GM23338 (cell line): ENCODE measurements at regions not wholly inside any gene's neighbourhood (a gene's known extent, or its start where the extent isn't known, plus 50 kb on each side); places are given as distances from the start of the nearest gene placed in this dataset.

Experiments used
- ATAC-seq: fragments of 200-7000 bp; cut with Tn5 transposase; 3 replicates; pipeline ENCODE4 v1.9.1; 2020
- DNase-seq: peaks from one replicate; pipeline ENCODE4 v3.0.0-alpha.2; 2015; ENCODE audit warnings: low spot score
- H2AFZ ChIP-seq: fragments of 200-600 bp; sonication (generic); 2 replicates; pipeline ENCODE4 v1.8.0; 2016; ENCODE audit warnings: antibody characterized with exemption, mild to moderate bottlenecking, moderate library complexity
- H3F3A ChIP-seq: fragments of 200-600 bp; sonication (generic); replicated peaks from 2 replicates; pipeline ENCODE4 v1.8.0; 2017; ENCODE audit warnings: antibody characterized with exemption, mixed run types, low read depth
- H3K27ac ChIP-seq: fragments of 200-600 bp; sonication (generic); 2 replicates; pipeline ENCODE4 v1.6.1; 2016; ENCODE audit warnings: low read depth
- H3K27me3 ChIP-seq: fragments of 200-600 bp; sonication (generic); 2 replicates; pipeline ENCODE4 v1.8.0; 2016; ENCODE audit warnings: mild to moderate bottlenecking, mixed run types, moderate library complexity; ENCODE audit not compliant: insufficient read depth
- H3K36me3 ChIP-seq: fragments of 200-600 bp; sonication (generic); 2 replicates; pipeline ENCODE4 v1.8.0; 2016; ENCODE audit warnings: mild to moderate bottlenecking; ENCODE audit not compliant: insufficient read depth
- H3K4me1 ChIP-seq: fragments of 200-600 bp; sonication (generic); 2 replicates; pipeline ENCODE4 v1.8.0; 2016; ENCODE audit warnings: mild to moderate bottlenecking, moderate library complexity; ENCODE audit not compliant: insufficient read depth
- H3K4me2 ChIP-seq: fragments of 200-600 bp; sonication (generic); 2 replicates; pipeline ENCODE4 v1.7.1; 2017; ENCODE audit warnings: mixed run types
- H3K4me3 ChIP-seq: fragments of 200-600 bp; sonication (generic); 2 replicates; pipeline ENCODE4 v1.6.1; 2016; ENCODE audit warnings: mixed run types
- H3K79me2 ChIP-seq: fragments of 200-600 bp; sonication (generic); replicated peaks from 2 replicates; pipeline ENCODE4 v1.8.0; 2017; ENCODE audit warnings: mild to moderate bottlenecking; ENCODE audit not compliant: insufficient read depth
- H3K9me2 ChIP-seq: fragments of 200-600 bp; sonication (generic); 2 replicates; pipeline ENCODE4 v1.8.0; 2017; ENCODE audit not compliant: insufficient read depth
- H4K20me1 ChIP-seq: fragments of 200-600 bp; sonication (generic); replicated peaks from 2 replicates; pipeline ENCODE4 v1.8.0; 2017; ENCODE audit warnings: mild to moderate bottlenecking; ENCODE audit not compliant: insufficient read depth
- H3K27ac Mint-ChIP-seq: 2 replicates; pipeline ENCODE4 v1.8.0; 2020; ENCODE audit warnings: inconsistent platforms, mild to moderate bottlenecking, moderate library complexity, mixed read lengths
- H3K27me3 Mint-ChIP-seq: 3 replicates; pipeline ENCODE4 v1.8.0; 2022; ENCODE audit warnings: low read depth, mild to moderate bottlenecking, moderate library complexity, mixed read lengths, inconsistent platforms; ENCODE audit not compliant: insufficient read depth, poor library complexity
- H3K36me3 Mint-ChIP-seq: 3 replicates; pipeline ENCODE4 v1.8.0; 2021; ENCODE audit warnings: low read depth, mild to moderate bottlenecking, inconsistent platforms, moderate library complexity, mixed read lengths
- H3K4me1 Mint-ChIP-seq: 3 replicates; pipeline ENCODE4 v1.8.0; 2020; ENCODE audit warnings: mild to moderate bottlenecking, inconsistent platforms, mixed read lengths
- H3K4me3 Mint-ChIP-seq: 3 replicates; pipeline ENCODE4 v1.8.0; 2021; ENCODE audit warnings: moderate library complexity, mild to moderate bottlenecking, inconsistent platforms, mixed read lengths
- H3K9me3 Mint-ChIP-seq: 3 replicates; pipeline ENCODE4 v1.8.0; 2020; ENCODE audit warnings: moderate library complexity, mild to moderate bottlenecking, inconsistent platforms, mixed read lengths
- CREB1 ChIP-seq: fragments of 250-450 bp; sonication (Bioruptor Pico); IDR thresholded peaks from 2 replicates; pipeline ENCODE4 v1.5.0; 2020; ENCODE audit warnings: low read depth, mild to moderate bottlenecking, moderate library complexity
- CTCF ChIP-seq, 2 experiments: fragments of 200-600 bp in 1 of 2; sonication (generic) in 1 of 2; conservative IDR thresholded peaks; 2 replicates each; pipeline versions ENCODE4 v1.5.1 to v1.6.1; 2016 to 2017; ENCODE audit warnings: antibody characterized with exemption in 2 of 2, low read depth in 2 of 2, mild to moderate bottlenecking in 2 of 2, moderate library complexity in 1 of 2
- EZH2 ChIP-seq: fragments of 200-600 bp; sonication (generic); IDR thresholded peaks from one replicate; pipeline ENCODE4 v1.8.0; 2017; ENCODE audit warnings: antibody characterized with exemption, mild to moderate bottlenecking, low read depth; ENCODE audit not compliant: unreplicated experiment
- EZH2phosphoT487 ChIP-seq: fragments of 200-600 bp; sonication (generic); IDR thresholded peaks from one replicate; pipeline ENCODE4 v1.8.1; 2018; ENCODE audit warnings: antibody characterized with exemption; ENCODE audit not compliant: unreplicated experiment
- JUNB ChIP-seq: IDR thresholded peaks from one replicate; pipeline ENCODE4 v1.6.1; 2016; ENCODE audit warnings: antibody characterized with exemption; ENCODE audit not compliant: unreplicated experiment
- NANOG ChIP-seq: IDR thresholded peaks from 2 replicates; pipeline ENCODE4 v1.6.1; 2016; ENCODE audit warnings: antibody characterized with exemption, borderline replicate concordance
- POLR2AphosphoS5 ChIP-seq: IDR thresholded peaks from 2 replicates; pipeline ENCODE4 v1.6.1; 2016; ENCODE audit warnings: antibody characterized with exemption, low read depth
- REST ChIP-seq: IDR thresholded peaks from one replicate; pipeline ENCODE4 v1.6.1; 2018; ENCODE audit warnings: antibody characterized with exemption; ENCODE audit not compliant: unreplicated experiment
- STAT1 ChIP-seq: IDR thresholded peaks from one replicate; pipeline ENCODE4 v1.6.1; 2016; ENCODE audit warnings: antibody characterized with exemption; ENCODE audit not compliant: unreplicated experiment
- ZNF114 ChIP-seq: fragments of 250-450 bp; sonication (Bioruptor Pico); IDR thresholded peaks from 2 replicates; pipeline ENCODE4 v1.5.0; 2020; ENCODE audit warnings: mild to moderate bottlenecking, moderate library complexity
- ZNF331 ChIP-seq: fragments of 250-450 bp; sonication (Bioruptor Pico); IDR thresholded peaks from 2 replicates; pipeline ENCODE4 v1.5.0; 2020; ENCODE audit warnings: low read depth, mild to moderate bottlenecking, moderate library complexity
- ZNF462 ChIP-seq: fragments of 250-450 bp; sonication (Bioruptor Pico); IDR thresholded peaks from 2 replicates; pipeline ENCODE4 v1.5.0; 2020; ENCODE audit warnings: mild to moderate bottlenecking, moderate library complexity
- TF ChIP-seq, protein P1 (sequence below): IDR thresholded peaks from 2 replicates; pipeline ENCODE4 v1.6.1; 2016; ENCODE audit warnings: antibody characterized with exemption

- H2AFZ ChIP-seq, result 0 out of 2 replicates have a peak overlapping the region, but pooled peaks have one; percentile 1
- DNase-seq, result peak; percentile 50
- TF ChIP-seq REST, result no peak
- no peak for TF ChIP-seq ZNF114 (CRISPR knock-in tag)
- TF ChIP-seq ZNF331, result no peak
- TF ChIP-seq NANOG, result no peak
- no peak for TF ChIP-seq POLR2AphosphoS5
- no peak for TF ChIP-seq EZH2
- no peak for TF ChIP-seq JUNB
- no peak for TF ChIP-seq ZNF462 (CRISPR knock-in tag)
- TF ChIP-seq, protein P1, sequence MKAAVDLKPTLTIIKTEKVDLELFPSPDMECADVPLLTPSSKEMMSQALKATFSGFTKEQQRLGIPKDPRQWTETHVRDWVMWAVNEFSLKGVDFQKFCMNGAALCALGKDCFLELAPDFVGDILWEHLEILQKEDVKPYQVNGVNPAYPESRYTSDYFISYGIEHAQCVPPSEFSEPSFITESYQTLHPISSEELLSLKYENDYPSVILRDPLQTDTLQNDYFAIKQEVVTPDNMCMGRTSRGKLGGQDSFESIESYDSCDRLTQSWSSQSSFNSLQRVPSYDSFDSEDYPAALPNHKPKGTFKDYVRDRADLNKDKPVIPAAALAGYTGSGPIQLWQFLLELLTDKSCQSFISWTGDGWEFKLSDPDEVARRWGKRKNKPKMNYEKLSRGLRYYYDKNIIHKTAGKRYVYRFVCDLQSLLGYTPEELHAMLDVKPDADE, result no peak
- no peak for TF ChIP-seq CTCF (conservative IDR thresholded peaks at IDR 0.05; ENCODE audit: low read depth in 2 of 2)
- no peak for TF ChIP-seq EZH2phosphoT487
- no peak for TF ChIP-seq STAT1
- TF ChIP-seq CREB1, result no peak
- H4K20me1 ChIP-seq, result no peaks in the 10 kb centered on the region
- ATAC-seq, result peak; percentile 76
- H3F3A ChIP-seq, result no peaks in the 10 kb centered on the region
- Mint-ChIP-seq H3K27ac (peak overlapping the region; percentile 9; the same call in 1 of the 2 replicates), H3K27me3 (peaks cover 6% of the 10 kb centered on the region), H3K36me3 (no peaks in the 10 kb centered on the region), H3K4me1 (peaks cover 14% of the 10 kb centered on the region), H3K4me3 (no peak overlapping the region), H3K9me3 (no peaks in the 10 kb centered on the region)
- no peaks in the 10 kb centered on the region for H3K27me3 ChIP-seq
- H3K4me3 ChIP-seq, result no peak overlapping the region
- H3K36me3 ChIP-seq, result no peaks in the 10 kb centered on the region
- H3K9me2 ChIP-seq, result peaks cover 4% of the 10 kb centered on the region; the same call in 1 of the 2 replicates
- H3K27ac ChIP-seq, result no peak overlapping the region
- no peaks in the 10 kb centered on the region for H3K79me2 ChIP-seq
- H3K4me2 ChIP-seq, result no peak overlapping the region
- H3K4me1 ChIP-seq, result peaks cover 7% of the 10 kb centered on the region; the same call in 1 of the 2 replicates
These were observed 95.3 kb upstream of the PTPRZ1 start for GRCh38 chr7:121777672-121778071.
